HG03442 (cell line): ENCODE measurements at regions not wholly inside any gene's neighbourhood (a gene's known extent, or its start where the extent isn't known, plus 50 kb on each side); places are given as distances from the start of the nearest gene placed in this dataset.
"Not testable (repeated sequence)": the region's sequence is repeated elsewhere in the genome, so short reads cannot be mapped to it uniquely, and the experiment has no call there.

Experiments used
- ATAC-seq: cut with Tn5 transposase; IDR thresholded peaks from one replicate; pipeline ENCODE4 v1.9.1; 2021; ENCODE audit warnings: mild to moderate bottlenecking, moderate library complexity; ENCODE audit not compliant: unreplicated experiment

GRCh38 chr9:73056245-73056644 is 95.4 kb upstream of the ANXA1 start:
- ATAC-seq = no peak

DNA sequence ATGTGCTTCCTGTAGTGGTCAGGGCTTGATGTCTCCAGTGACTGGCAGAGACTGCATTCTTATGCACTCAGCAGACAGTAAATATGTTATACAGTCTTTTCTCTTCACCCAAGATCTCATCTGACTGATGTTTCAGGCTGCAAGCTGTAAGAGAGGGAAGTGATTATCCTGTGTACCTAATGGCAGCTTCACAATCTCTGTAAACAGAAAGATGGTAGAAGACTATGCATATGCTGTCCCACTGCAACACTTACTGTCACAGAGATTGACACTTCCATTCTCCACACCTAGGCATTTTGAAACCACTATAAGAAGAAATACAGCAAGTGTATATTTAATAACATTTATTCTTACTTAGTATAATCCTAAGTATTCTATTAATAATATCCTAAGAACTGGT is 97.6 kb upstream of the ANXA1 start:
- no peak for ATAC-seq

GRCh38 chr9:73053543-73053942 is 98.1 kb upstream of the ANXA1 start:
- no peak for ATAC-seq

DNA sequence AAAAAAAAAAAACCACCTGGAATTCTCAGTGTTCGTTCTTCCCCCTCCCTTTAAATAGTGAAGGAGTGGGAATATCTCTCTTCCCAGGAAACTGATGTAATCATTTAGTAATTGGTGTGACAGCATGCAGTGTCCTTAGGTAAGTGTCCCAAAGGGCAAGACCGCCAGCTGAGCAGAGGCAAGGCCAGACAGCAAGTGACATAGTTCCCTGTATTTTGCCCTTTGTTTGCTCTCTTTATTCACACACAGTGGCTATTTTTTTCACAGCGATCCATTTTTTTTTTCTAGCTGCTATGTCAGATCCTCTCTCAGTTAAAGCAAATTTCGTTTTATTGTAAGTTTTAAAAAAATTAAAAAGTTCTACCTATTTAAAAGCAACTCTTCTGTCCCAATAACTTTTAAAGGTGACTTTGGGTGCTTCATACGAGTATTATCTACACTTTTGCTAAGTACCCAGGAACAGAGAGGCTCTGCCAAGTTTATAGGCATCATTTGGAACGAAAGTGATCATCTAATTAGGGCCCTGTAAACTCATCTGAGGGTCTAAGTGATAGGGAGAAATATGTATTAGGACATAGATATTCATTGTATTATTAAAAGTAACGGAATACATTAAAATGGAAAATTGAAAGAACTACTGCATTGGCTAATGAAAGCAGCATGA is 98.2 kb upstream of the ALDH1A1 start:
- no peak for ATAC-seq

GRCh38 chr9:73050065-73050816 is 97.4 kb upstream of the ALDH1A1 start:
- ATAC-seq = no peak

- ATAC-seq = no peak
Measured at GRCh38 chr9:73049280-73049679, 96.4 kb upstream of the ALDH1A1 start.

- no peak for ATAC-seq
Measured at GRCh38 chr9:73046769-73047168, 93.9 kb upstream of the ALDH1A1 start.

GRCh38 chr9:73044776-73045175 is 91.9 kb upstream of the ALDH1A1 start:
- not testable (repeated sequence) for ATAC-seq

GRCh38 chr9:73042155-73042554 is 89.3 kb upstream of the ALDH1A1 start:
- no peak for ATAC-seq

DNA sequence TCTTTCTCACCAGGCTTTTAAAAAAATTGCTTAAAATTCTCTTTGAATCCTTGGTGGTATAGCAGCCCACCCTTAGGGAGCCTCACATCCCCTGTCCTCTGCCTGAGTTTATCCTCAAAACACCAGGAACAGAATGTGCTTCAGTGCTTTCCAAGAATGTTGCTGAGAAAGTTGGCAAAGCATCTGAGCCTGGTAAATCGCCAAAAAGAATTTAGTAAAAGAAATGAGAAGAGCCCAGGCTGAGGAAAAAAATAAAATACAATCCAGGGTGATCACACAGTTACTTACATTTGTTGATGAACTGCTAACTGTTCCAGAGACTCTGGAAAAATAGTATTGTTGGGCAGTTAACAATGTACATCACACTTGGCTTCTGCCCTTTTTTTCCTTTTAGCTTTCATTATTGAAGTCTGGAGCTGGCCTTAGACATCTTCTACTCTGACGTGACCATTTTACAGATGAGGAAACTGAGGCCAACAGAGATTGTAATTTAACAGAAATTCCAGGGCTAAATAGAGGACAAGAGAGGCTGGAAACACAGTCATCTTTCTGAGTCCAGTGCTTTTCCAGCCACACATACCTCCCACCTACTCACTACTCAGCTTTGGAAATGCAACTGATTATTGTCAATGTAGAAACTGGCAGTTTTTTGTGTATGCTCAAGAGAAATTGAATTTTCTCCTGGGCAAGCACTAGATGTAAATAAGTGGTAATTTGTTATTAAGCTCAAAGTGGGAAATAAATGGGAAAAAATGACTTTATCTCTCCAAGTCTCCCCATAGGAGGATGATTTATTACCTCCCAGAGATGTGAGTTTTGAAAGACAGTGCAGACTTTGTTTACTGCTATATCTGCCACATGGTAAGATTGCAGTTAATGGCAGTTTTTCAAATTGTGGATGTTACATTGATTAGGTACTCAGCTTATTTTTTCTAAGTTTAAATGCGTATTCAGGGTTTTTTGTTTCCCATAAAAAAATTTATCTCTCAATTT is 86.7 kb upstream of the ALDH1A1 start:
- no peak for ATAC-seq

DNA sequence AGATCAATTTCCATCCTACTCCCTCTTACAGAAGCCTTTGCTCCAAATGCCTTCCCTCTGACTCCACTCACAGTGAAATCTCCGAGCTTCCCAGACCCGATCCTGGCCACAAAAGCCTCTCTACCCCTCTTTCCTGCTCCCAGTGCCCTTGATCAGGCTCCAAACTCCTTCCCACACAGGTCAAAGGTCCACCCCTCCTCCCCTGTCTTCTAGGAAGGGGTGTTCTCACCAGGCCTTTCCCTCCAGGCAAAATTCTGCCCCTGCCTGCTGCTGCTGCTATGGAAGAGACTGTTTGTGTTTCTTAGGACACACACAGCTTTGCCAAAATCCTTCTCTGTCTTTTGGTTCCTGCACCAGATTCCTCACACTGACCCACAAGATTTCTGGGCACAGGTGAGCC is 85.8 kb upstream of the ALDH1A1 start:
- no peak for ATAC-seq

GRCh38 chr9:73038089-73038509 is 85.2 kb upstream of the ALDH1A1 start:
- no peak for ATAC-seq

GRCh38 chr9:73037613-73038012 is 84.8 kb upstream of the ALDH1A1 start:
- no peak for ATAC-seq

DNA sequence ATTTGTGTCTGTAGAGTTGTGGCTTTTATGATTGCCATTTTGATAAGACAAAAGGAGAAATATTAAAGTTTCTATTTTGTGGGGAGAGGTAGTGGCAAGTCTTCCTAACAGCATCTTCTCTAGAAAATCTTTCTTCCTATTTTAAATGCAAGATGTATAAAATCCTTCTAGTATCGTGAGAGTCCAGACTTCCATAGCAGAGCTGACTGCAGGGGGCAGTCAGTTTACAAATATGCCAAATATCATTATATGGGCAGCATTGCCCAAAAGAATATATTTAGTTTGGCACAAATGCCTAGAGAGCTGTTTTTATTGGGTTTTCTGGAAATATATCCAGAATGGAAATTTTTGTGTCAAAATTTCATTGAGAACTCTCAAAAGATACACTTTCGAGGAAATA is 82.1 kb upstream of the ALDH1A1 start:
- no peak for ATAC-seq

GRCh38 chr9:73031350-73031749 is 78.5 kb upstream of the ALDH1A1 start:
- no peak for ATAC-seq

- ATAC-seq = no peak
Measured at GRCh38 chr9:73030370-73031030, 77.6 kb upstream of the ALDH1A1 start.

- ATAC-seq = no peak
Measured at GRCh38 chr9:73029346-73029745, 76.5 kb upstream of the ALDH1A1 start.

- ATAC-seq = no peak
Measured at GRCh38 chr9:73026375-73026774, 73.5 kb upstream of the ALDH1A1 start.

GRCh38 chr9:73024601-73025034 is 71.8 kb upstream of the ALDH1A1 start:
- ATAC-seq = no peak

DNA sequence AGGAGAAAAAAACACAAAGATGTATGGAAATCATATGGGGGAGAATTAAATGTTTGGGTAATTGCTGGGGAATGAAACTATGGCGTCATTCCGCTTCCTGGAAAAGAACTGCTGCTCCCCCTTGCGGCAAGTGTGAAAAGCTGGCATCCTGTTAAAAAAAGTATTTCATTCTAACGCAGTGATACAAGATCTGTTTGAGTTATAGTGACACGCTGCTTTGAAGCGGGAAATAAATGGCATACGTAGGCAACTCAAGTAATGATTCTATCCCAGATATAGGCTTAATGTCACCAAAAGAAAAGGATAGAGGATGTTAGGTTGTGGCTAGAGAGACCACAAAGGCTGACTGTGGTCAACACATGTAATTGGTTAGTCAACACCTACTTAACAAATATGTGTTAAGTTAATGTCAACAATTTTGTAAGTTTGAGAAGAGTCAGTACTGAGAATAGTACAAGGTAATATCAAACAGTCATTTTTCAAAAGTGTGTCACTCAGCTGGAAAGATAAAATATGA is 70.2 kb upstream of the ALDH1A1 start:
- peak; percentile 73 for ATAC-seq

DNA sequence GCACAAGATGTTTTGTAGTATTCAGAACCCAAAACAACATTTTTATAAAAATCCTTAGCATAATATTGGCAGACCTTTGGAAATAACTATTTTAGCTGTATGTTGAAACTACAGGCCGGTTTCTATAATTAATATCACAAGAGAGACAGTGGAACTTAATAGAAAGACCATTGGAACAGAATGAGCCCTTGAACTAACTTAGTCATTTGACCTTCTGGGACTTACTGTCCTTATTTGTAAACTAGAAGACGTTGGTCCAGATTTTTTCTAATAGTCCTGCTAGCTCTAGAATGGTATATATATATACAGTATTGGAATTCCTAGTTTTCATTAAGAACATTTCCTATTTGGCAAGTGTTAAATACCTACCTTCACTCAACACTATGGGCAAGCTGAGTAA is 69.5 kb upstream of the ALDH1A1 start:
- no peak for ATAC-seq
